Neural progenitor cell (in vitro differentiated cells): ENCODE measurements at regions not wholly inside any gene's neighbourhood (a gene's known extent, or its start where the extent isn't known, plus 50 kb on each side); places are given as distances from the start of the nearest gene placed in this dataset.

Experiments
- DNase-seq: peaks from one replicate; pipeline ENCODE4 v3.0.0-alpha.2; 2016; ENCODE audit warnings: low spot score
- H2AFZ ChIP-seq: fragments of 200-600 bp; sonication (generic); replicated peaks from 2 replicates; pipeline ENCODE4 v1.6.1; 2016; ENCODE audit warnings: antibody characterized with exemption
- H3F3A ChIP-seq: fragments of 200-600 bp; sonication (generic); 2 replicates; pipeline ENCODE4 v1.6.1; 2016; ENCODE audit warnings: antibody characterized with exemption, low read depth
- H3K27ac ChIP-seq: fragments of 200-600 bp; sonication (generic); 2 replicates; pipeline ENCODE4 v1.5.1; 2016; ENCODE audit warnings: mild to moderate bottlenecking
- H3K27me3 ChIP-seq: fragments of 200-600 bp; sonication (generic); 2 replicates; pipeline ENCODE4 v1.6.1; 2016; ENCODE audit warnings: mild to moderate bottlenecking, moderate library complexity
- H3K36me3 ChIP-seq: fragments of 200-600 bp; sonication (generic); 2 replicates; pipeline ENCODE4 v1.5.1; 2016
- H3K4me1 ChIP-seq: fragments of 200-600 bp; sonication (generic); 2 replicates; pipeline ENCODE4 v1.6.1; 2016; ENCODE audit warnings: mixed run types
- H3K4me2 ChIP-seq: fragments of 200-600 bp; sonication (generic); 2 replicates; pipeline ENCODE4 v1.6.1; 2016
- H3K4me3 ChIP-seq: fragments of 200-600 bp; sonication (generic); 2 replicates; pipeline ENCODE4 v1.5.1; 2016
- H3K79me2 ChIP-seq: fragments of 200-600 bp; sonication (generic); 2 replicates; pipeline ENCODE4 v1.6.1; 2016; ENCODE audit warnings: low read depth
- H3K9ac ChIP-seq: fragments of 200-600 bp; sonication (generic); 2 replicates; pipeline ENCODE4 v1.6.1; 2016
- H3K9me3 ChIP-seq: fragments of 200-600 bp; sonication (generic); 2 replicates; pipeline ENCODE4 v1.5.1; 2016; ENCODE audit warnings: low read depth
- H4K20me1 ChIP-seq: fragments of 200-600 bp; sonication (generic); 2 replicates; pipeline ENCODE4 v1.6.1; 2016; ENCODE audit warnings: low read depth
- H3K27ac Mint-ChIP-seq: 3 replicates; pipeline ENCODE4 v1.8.0; 2021; ENCODE audit warnings: mixed read lengths
- H3K27me3 Mint-ChIP-seq: 2 replicates; pipeline ENCODE4 v1.8.0; 2022; ENCODE audit warnings: low read depth, mild to moderate bottlenecking, inconsistent platforms, moderate library complexity, mixed read lengths; ENCODE audit not compliant: insufficient read depth
- H3K36me3 Mint-ChIP-seq: 3 replicates; pipeline ENCODE4 v1.8.0; 2021; ENCODE audit warnings: mixed read lengths
- H3K4me1 Mint-ChIP-seq: 3 replicates; pipeline ENCODE4 v1.8.0; 2021; ENCODE audit warnings: mixed read lengths
- H3K4me3 Mint-ChIP-seq: 3 replicates; pipeline ENCODE4 v1.8.0; 2021; ENCODE audit warnings: mild to moderate bottlenecking, moderate library complexity, mixed read lengths
- H3K9me3 Mint-ChIP-seq: 3 replicates; pipeline ENCODE4 v1.8.0; 2020; ENCODE audit warnings: mixed read lengths
- CTCF ChIP-seq: fragments of 200-600 bp; sonication (generic); IDR thresholded peaks from 2 replicates; pipeline ENCODE4 v1.5.1; 2017; ENCODE audit warnings: antibody characterized with exemption, mild to moderate bottlenecking
- EZH2 ChIP-seq: fragments of 200-600 bp; sonication (generic); IDR thresholded peaks from 2 replicates; pipeline ENCODE4 v1.6.1; 2017; ENCODE audit warnings: antibody characterized with exemption, mild to moderate bottlenecking, moderate library complexity
- EZH2phosphoT487 ChIP-seq: fragments of 200-600 bp; sonication (generic); IDR thresholded peaks from 2 replicates; pipeline ENCODE4 v1.6.1; 2017; ENCODE audit warnings: antibody characterized with exemption

- Histone ChIP-seq H3K27me3 (no peaks in the 10 kb centered on the region), H3K4me3 (no peak overlapping the region), H3K4me2 (no peak overlapping the region), H3K9me3 (no peaks in the 10 kb centered on the region), H3K79me2 (no peaks in the 10 kb centered on the region), H3K36me3 (no peaks in the 10 kb centered on the region), H2AFZ (no peak overlapping the region), H4K20me1 (no peaks in the 10 kb centered on the region), H3F3A (no peaks in the 10 kb centered on the region), H3K9ac (no peak overlapping the region), H3K4me1 (no peaks in the 10 kb centered on the region), H3K27ac (no peak overlapping the region)
- peaks cover 11% of the 10 kb centered on the region for H3K9me3 Mint-ChIP-seq
- no peaks in the 10 kb centered on the region for H3K4me1 Mint-ChIP-seq
- peaks cover 4% of the 10 kb centered on the region for H3K27me3 Mint-ChIP-seq
- no peak for TF ChIP-seq EZH2
- TF ChIP-seq CTCF, result no peak
- TF ChIP-seq EZH2phosphoT487, result no peak
- DNase-seq, result no peak
- no peak overlapping the region for H3K4me3 Mint-ChIP-seq
- no peak overlapping the region for H3K27ac Mint-ChIP-seq
- peaks cover 5% of the 10 kb centered on the region for H3K36me3 Mint-ChIP-seq
Measured at GRCh38 chr7:12913002-12913401, 225.6 kb downstream of the ARL4A start.

GRCh38 chr7:12917801-12918200 is 230.4 kb downstream of the ARL4A start:
- Histone ChIP-seq H3K9ac (no peak overlapping the region), H3K9me3 (no peaks in the 10 kb centered on the region), H3K36me3 (no peaks in the 10 kb centered on the region), H3K4me3 (no peak overlapping the region), H3K27me3 (no peaks in the 10 kb centered on the region), H4K20me1 (no peaks in the 10 kb centered on the region), H3K27ac (no peak overlapping the region), H3F3A (no peaks in the 10 kb centered on the region), H2AFZ (no peak overlapping the region), H3K79me2 (no peaks in the 10 kb centered on the region), H3K4me2 (no peak overlapping the region), H3K4me1 (no peaks in the 10 kb centered on the region)
- no peak for TF ChIP-seq EZH2phosphoT487
- no peak for TF ChIP-seq EZH2
- H3K27me3 Mint-ChIP-seq, result peaks cover 4% of the 10 kb centered on the region
- DNase-seq, result no peak
- H3K4me3 Mint-ChIP-seq, result no peak overlapping the region
- peaks cover 5% of the 10 kb centered on the region for H3K36me3 Mint-ChIP-seq
- peaks cover 7% of the 10 kb centered on the region for H3K4me1 Mint-ChIP-seq
- no peak overlapping the region for H3K27ac Mint-ChIP-seq
- peaks cover 11% of the 10 kb centered on the region for H3K9me3 Mint-ChIP-seq

- H3K4me2 ChIP-seq, result no peak overlapping the region
- no peaks in the 10 kb centered on the region for H3K9me3 Mint-ChIP-seq
- peaks cover 25% of the 10 kb centered on the region for H3K4me1 Mint-ChIP-seq
- H3K9me3 ChIP-seq, result no peaks in the 10 kb centered on the region
- H3K27ac Mint-ChIP-seq, result no peak overlapping the region
- no peaks in the 10 kb centered on the region for H4K20me1 ChIP-seq
- no peak overlapping the region for H3K27ac ChIP-seq
- no peak for DNase-seq
- no peaks in the 10 kb centered on the region for H3F3A ChIP-seq
- H3K9ac ChIP-seq, result no peak overlapping the region
- peaks cover 4% of the 10 kb centered on the region for H3K27me3 Mint-ChIP-seq
- H3K79me2 ChIP-seq, result no peaks in the 10 kb centered on the region
- peaks cover 14% of the 10 kb centered on the region for H3K4me1 ChIP-seq
- TF ChIP-seq CTCF (no peak), EZH2 (no peak), EZH2phosphoT487 (no peak)
- H3K36me3 Mint-ChIP-seq, result peaks cover 3% of the 10 kb centered on the region
- no peaks in the 10 kb centered on the region for H3K27me3 ChIP-seq
- no peaks in the 10 kb centered on the region for H3K36me3 ChIP-seq
- H3K4me3 ChIP-seq, result no peak overlapping the region
- no peak overlapping the region for H2AFZ ChIP-seq
- H3K4me3 Mint-ChIP-seq, result no peak overlapping the region
Measured at GRCh38 chr7:12921751-12922345, 234.4 kb downstream of the ARL4A start.

GRCh38 chr7:12923971-12924370 is 236.5 kb downstream of the ARL4A start:
- TF ChIP-seq EZH2 (no peak), EZH2phosphoT487 (no peak), CTCF (no peak)
- Histone ChIP-seq H4K20me1 (no peaks in the 10 kb centered on the region), H3K79me2 (no peaks in the 10 kb centered on the region), H3K4me1 (peaks cover 15% of the 10 kb centered on the region), H3K27me3 (no peaks in the 10 kb centered on the region), H3K9me3 (no peaks in the 10 kb centered on the region), H3F3A (no peaks in the 10 kb centered on the region), H2AFZ (no peak overlapping the region), H3K4me2 (no peak overlapping the region), H3K27ac (no peak overlapping the region), H3K4me3 (no peak overlapping the region), H3K9ac (no peak overlapping the region), H3K36me3 (no peaks in the 10 kb centered on the region)
- H3K36me3 Mint-ChIP-seq, result peaks cover 2% of the 10 kb centered on the region
- peaks cover 2% of the 10 kb centered on the region for H3K9me3 Mint-ChIP-seq
- H3K4me3 Mint-ChIP-seq, result no peak overlapping the region
- DNase-seq, result no peak
- H3K4me1 Mint-ChIP-seq, result peaks cover 42% of the 10 kb centered on the region
- no peak overlapping the region for H3K27ac Mint-ChIP-seq
- no peaks in the 10 kb centered on the region for H3K27me3 Mint-ChIP-seq
